Omental fat pad (tissue), 3 donors: ENCODE measurements at regions not wholly inside any gene's neighbourhood (a gene's known extent, or its start where the extent isn't known, plus 50 kb on each side); places are given as distances from the start of the nearest gene placed in this dataset.
A peak's percentile ranks its signal among the peaks of the same experiment; 100 is the strongest.

Experiments
- ATAC-seq: fragments of 150-250 bp; one replicate; pipeline ENCODE4 v1.9.1; 2016; ENCODE audit warnings: mild to moderate bottlenecking, moderate library complexity; ENCODE audit not compliant: low FRiP score
- DNase-seq: peaks from one replicate; pipeline ENCODE4 v3.0.0-alpha.2; 2019; ENCODE audit warnings: low spot score
- CTCF ChIP-seq, 3 donors: fragments of 450-650 bp; IDR thresholded peaks; one replicate each; pipeline ENCODE4 v1.5.1; 2016 to 2017; ENCODE audit warnings: antibody characterized with exemption in 3 of 3, mild to moderate bottlenecking in 3 of 3, moderate library complexity in 2 of 3

- ATAC-seq (no peak), DNase-seq (no peak)
- TF ChIP-seq CTCF (IDR thresholded peaks at IDR 0.05) = no peak
Observed at GRCh38 chr2:136055929-136056688, 61.8 kb downstream of the CXCR4 start.

GRCh38 chr2:136054856-136055255 lies 63.1 kb downstream of the CXCR4 start:
- ATAC-seq (no peak), DNase-seq (no peak)
- TF ChIP-seq CTCF (IDR thresholded peaks at IDR 0.05) = no peak

GRCh38 chr2:136052369-136053362 lies 65.3 kb downstream of the CXCR4 start:
- peak; percentile 49 for ATAC-seq

GRCh38 chr2:136051725-136052048 lies 66.3 kb upstream of the DARS1 start:
- ATAC-seq = no peak
- DNase-seq = no peak

More at GRCh38 chr2:136052369-136053362, 65.3 kb downstream of the CXCR4 start:
- DNase-seq = no peak
- no peak for TF ChIP-seq CTCF (IDR thresholded peaks at IDR 0.05)

GRCh38 chr2:136051001-136051724 lies 65.7 kb upstream of the DARS1 start:
- no peak for TF ChIP-seq CTCF (IDR thresholded peaks at IDR 0.05)
- ATAC-seq = no peak
- DNase-seq = no peak

More at GRCh38 chr2:136051725-136052048, 66.3 kb upstream of the DARS1 start:
- no peak for TF ChIP-seq CTCF (IDR thresholded peaks at IDR 0.05)

- TF ChIP-seq CTCF (IDR thresholded peaks at IDR 0.05) = no peak
- DNase-seq (no peak), ATAC-seq (no peak)
Observed at GRCh38 chr2:136049991-136050920, 64.8 kb upstream of the DARS1 start.
